ENCODE measurements at regions not wholly inside any gene's neighbourhood (a gene's known extent, or its start where the extent isn't known, plus 50 kb on each side); places are given as distances from the start of the nearest gene placed in this dataset.
A peak's percentile ranks its signal among the peaks of the same experiment; 100 is the strongest.

DNA sequence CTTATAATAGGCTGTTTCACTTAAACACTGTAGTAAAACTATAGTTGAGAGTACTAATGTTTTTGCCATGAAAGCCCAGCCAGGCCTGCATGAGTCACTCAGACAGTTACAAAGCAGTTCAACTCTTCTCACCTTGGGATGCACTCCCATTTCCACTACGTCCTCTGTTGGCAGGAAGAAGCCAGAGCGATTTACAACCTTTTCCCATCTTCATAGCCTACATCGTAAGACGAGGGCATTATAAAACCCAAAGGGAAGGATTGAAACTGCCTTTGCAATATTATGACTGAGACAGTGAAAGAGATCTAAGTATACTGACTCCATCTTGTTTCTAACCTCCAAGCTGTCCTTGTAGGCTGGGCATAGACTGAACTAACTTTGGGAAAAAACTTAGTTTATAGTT is 71.8 kb upstream of the CSF1 start:
- H3K27ac ChIP-seq (ENCODE audit: extremely low read length, insufficient read depth, low read length) = no peak overlapping the region
- peaks cover 0 to 5% of the 10 kb centered on the region in 2 experiments; a peak in 1 of 5 replicates for H3K27me3 ChIP-seq (ENCODE audit: control insufficient read depth in 1 of 2, insufficient read depth in 2 of 2, low read length in 2 of 2)
- H3K79me2 ChIP-seq (ENCODE audit: insufficient read depth, low read length) = no peaks in the 10 kb centered on the region
- in situ Hi-C loops (cut with HindIII; ENCODE audit: extremely low pct_ligation_motif_present, low pct_unique_long_range_greater_than_20kb) (no loop called here), intact Hi-C loops (cut with micrococcal nuclease; ENCODE audit: unreplicated experiment) (no loop called here)
- no peaks in the 10 kb centered on the region for H3K36me3 ChIP-seq (replicated peaks in 1 of 2; ENCODE audit: control insufficient read depth in 1 of 2, insufficient read depth in 2 of 2, low read length in 2 of 2)
- FAIRE-seq (no peak), DNase-seq (ENCODE audit: low spot score) (peak; percentile 22), ATAC-seq (no peak; the same call in 1 of the 3 replicates)
- H3K4me1 ChIP-seq (ENCODE audit: insufficient read depth, low read length) = no peaks in the 10 kb centered on the region
- H3K9me3 ChIP-seq (ENCODE audit: low read length) = no peaks in the 10 kb centered on the region
- no peak overlapping the region for H3K4me3 ChIP-seq (replicated peaks in 1 of 3; ENCODE audit: insufficient read depth in 1 of 3, low read depth in 2 of 3, low read length in 3 of 3)
- TF ChIP-seq RFX5 (IDR thresholded peaks at IDR 0.05; ENCODE audit: low read depth, low read length) (peak; percentile 48; the same call in 1 of the 2 replicates), ZNF672 (CRISPR knock-in tag; IDR thresholded peaks at IDR 0.05) (no peak), THYN1 (CRISPR knock-in tag; IDR thresholded peaks at IDR 0.05; ENCODE audit: borderline replicate concordance, low read depth) (no peak), SAFB2 (CRISPR knock-in tag; IDR thresholded peaks at IDR 0.05; ENCODE audit: borderline replicate concordance, low read depth) (no peak), FOSL2 (CRISPR knock-in tag; IDR thresholded peaks at IDR 0.05) (peak; percentile 74)
- TF ChIP-seq, protein P1, sequence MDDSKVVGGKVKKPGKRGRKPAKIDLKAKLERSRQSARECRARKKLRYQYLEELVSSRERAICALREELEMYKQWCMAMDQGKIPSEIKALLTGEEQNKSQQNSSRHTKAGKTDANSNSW (CRISPR knock-in tag; IDR thresholded peaks at IDR 0.05; ENCODE audit: borderline replicate concordance) = no peak
- no peak overlapping the region for H2AFZ ChIP-seq (ENCODE audit: low read length)
- WGBS (ENCODE audit: low lambda C conversion rate) = 60% methylated on average over 4 of the region's 4 CpGs
- H3K4me2 ChIP-seq (ENCODE audit: low read depth, low read length) = no peak overlapping the region
- ChIA-PET CTCF (ENCODE audit: low intra/inter-chr PET ratio, low total read pairs) (no interaction called here), POLR2A (no interaction called here)
- H4K20me1 ChIP-seq (ENCODE audit: insufficient read depth, low read length) = no peaks in the 10 kb centered on the region
- no peak overlapping the region for H3K9ac ChIP-seq (ENCODE audit: insufficient read depth, low read depth, low read length)
- BruUV-seq (replicated peaks) = no TSS peak

DNA sequence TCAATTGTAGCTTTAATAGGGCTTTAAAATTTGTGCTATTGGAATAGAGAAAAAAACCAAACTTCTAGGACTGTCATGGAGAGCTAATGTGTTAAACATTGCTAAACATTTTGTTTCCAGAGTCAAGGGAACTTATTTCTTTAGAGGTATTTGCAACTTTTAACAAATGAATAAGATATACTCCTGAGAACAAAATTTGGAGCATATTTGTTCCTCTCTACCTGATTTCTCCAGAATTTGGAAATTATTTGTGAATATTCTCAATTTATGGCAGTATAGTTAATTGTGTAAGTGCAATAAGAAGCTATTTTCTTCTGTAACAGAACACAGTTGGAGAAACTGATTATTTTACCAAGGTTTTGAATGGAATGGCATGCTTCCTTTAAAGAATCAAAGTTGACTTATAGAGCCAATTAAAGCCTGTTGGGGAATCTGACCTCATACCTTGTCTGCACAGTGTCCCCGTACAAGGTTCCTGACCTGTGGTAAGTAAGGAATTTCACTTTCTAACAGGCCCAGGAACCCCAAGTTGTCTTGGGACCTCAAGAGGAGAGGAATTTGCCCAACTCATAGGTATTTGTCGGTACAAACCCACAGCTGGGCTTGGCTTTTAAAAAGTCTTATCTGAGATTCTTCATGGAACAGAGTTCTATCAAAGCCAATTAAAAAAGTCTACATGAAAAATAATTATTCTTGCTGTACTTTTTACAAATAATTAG is 72.6 kb upstream of the CSF1 start:
- H3K9ac ChIP-seq (ENCODE audit: insufficient read depth, low read depth, low read length) = no peak overlapping the region
- in situ Hi-C loops (cut with HindIII; ENCODE audit: extremely low pct_ligation_motif_present, low pct_unique_long_range_greater_than_20kb) = no loop called here
- no peaks in the 10 kb centered on the region for H3K9me3 ChIP-seq (ENCODE audit: low read length)
- FAIRE-seq (no peak), DNase-seq (ENCODE audit: low spot score) (no peak), ATAC-seq (no peak)
- H3K36me3 ChIP-seq (replicated peaks in 1 of 2; ENCODE audit: control insufficient read depth in 1 of 2, insufficient read depth in 2 of 2, low read length in 2 of 2) = no peaks in the 10 kb centered on the region
- H3K27ac ChIP-seq (ENCODE audit: extremely low read length, insufficient read depth, low read length) = no peak overlapping the region
- BruUV-seq (replicated peaks) = no TSS peak
- ChIA-PET POLR2A (no interaction called here), CTCF (ENCODE audit: low intra/inter-chr PET ratio, low total read pairs) (no interaction called here)
- H2AFZ ChIP-seq (ENCODE audit: low read length) = no peak overlapping the region
- 11% methylated on average over 2 of the region's 2 CpGs for WGBS (ENCODE audit: low lambda C conversion rate)
- H3K4me2 ChIP-seq (ENCODE audit: low read depth, low read length) = no peak overlapping the region
- H4K20me1 ChIP-seq (ENCODE audit: insufficient read depth, low read length) = no peaks in the 10 kb centered on the region
- H3K27me3 ChIP-seq (ENCODE audit: control insufficient read depth in 1 of 2, insufficient read depth in 2 of 2, low read length in 2 of 2) = peaks cover 0 to 12% of the 10 kb centered on the region in 2 experiments; a peak in 1 of 5 replicates
- no peaks in the 10 kb centered on the region for H3K79me2 ChIP-seq (ENCODE audit: insufficient read depth, low read length)
- intact Hi-C loops (cut with micrococcal nuclease; ENCODE audit: unreplicated experiment) = no loop called here
- no peak overlapping the region for H3K4me3 ChIP-seq (replicated peaks in 1 of 3; ENCODE audit: insufficient read depth in 1 of 3, low read depth in 2 of 3, low read length in 3 of 3)
- H3K4me1 ChIP-seq (ENCODE audit: insufficient read depth, low read length) = no peaks in the 10 kb centered on the region
- TF ChIP-seq ZNF879 (CRISPR knock-in tag; IDR thresholded peaks at IDR 0.05) (no peak), ZNF570 (CRISPR knock-in tag; IDR thresholded peaks at IDR 0.05; ENCODE audit: borderline replicate concordance) (no peak), HMG20A (CRISPR knock-in tag; IDR thresholded peaks at IDR 0.05; ENCODE audit: borderline replicate concordance) (no peak), RAD51 (IDR thresholded peaks at IDR 0.05; ENCODE audit: borderline replicate concordance) (no peak), CEBPG (CRISPR knock-in tag; IDR thresholded peaks at IDR 0.05) (no peak), ZNF510 (CRISPR knock-in tag; IDR thresholded peaks at IDR 0.05; ENCODE audit: low read depth) (no peak)
- TF ChIP-seq, protein P2, sequence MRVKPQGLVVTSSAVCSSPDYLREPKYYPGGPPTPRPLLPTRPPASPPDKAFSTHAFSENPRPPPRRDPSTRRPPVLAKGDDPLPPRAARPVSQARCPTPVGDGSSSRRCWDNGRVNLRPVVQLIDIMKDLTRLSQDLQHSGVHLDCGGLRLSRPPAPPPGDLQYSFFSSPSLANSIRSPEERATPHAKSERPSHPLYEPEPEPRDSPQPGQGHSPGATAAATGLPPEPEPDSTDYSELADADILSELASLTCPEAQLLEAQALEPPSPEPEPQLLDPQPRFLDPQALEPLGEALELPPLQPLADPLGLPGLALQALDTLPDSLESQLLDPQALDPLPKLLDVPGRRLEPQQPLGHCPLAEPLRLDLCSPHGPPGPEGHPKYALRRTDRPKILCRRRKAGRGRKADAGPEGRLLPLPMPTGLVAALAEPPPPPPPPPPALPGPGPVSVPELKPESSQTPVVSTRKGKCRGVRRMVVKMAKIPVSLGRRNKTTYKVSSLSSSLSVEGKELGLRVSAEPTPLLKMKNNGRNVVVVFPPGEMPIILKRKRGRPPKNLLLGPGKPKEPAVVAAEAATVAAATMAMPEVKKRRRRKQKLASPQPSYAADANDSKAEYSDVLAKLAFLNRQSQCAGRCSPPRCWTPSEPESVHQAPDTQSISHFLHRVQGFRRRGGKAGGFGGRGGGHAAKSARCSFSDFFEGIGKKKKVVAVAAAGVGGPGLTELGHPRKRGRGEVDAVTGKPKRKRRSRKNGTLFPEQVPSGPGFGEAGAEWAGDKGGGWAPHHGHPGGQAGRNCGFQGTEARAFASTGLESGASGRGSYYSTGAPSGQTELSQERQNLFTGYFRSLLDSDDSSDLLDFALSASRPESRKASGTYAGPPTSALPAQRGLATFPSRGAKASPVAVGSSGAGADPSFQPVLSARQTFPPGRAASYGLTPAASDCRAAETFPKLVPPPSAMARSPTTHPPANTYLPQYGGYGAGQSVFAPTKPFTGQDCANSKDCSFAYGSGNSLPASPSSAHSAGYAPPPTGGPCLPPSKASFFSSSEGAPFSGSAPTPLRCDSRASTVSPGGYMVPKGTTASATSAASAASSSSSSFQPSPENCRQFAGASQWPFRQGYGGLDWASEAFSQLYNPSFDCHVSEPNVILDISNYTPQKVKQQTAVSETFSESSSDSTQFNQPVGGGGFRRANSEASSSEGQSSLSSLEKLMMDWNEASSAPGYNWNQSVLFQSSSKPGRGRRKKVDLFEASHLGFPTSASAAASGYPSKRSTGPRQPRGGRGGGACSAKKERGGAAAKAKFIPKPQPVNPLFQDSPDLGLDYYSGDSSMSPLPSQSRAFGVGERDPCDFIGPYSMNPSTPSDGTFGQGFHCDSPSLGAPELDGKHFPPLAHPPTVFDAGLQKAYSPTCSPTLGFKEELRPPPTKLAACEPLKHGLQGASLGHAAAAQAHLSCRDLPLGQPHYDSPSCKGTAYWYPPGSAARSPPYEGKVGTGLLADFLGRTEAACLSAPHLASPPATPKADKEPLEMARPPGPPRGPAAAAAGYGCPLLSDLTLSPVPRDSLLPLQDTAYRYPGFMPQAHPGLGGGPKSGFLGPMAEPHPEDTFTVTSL (CRISPR knock-in tag; IDR thresholded peaks at IDR 0.05; ENCODE audit: borderline replicate concordance) = no peak
